IMR-90 (cell line): ENCODE measurements at regions not wholly inside any gene's neighbourhood (a gene's known extent, or its start where the extent isn't known, plus 50 kb on each side); places are given as distances from the start of the nearest gene placed in this dataset.

ENCODE experiments used
- ATAC-seq: fragments of 200-7000 bp; cut with Tn5 transposase; 2 replicates; pipeline ENCODE4 v1.9.1; 2020; ENCODE audit warnings: low read depth, mild to moderate bottlenecking, moderate library complexity
- BruUV-seq: library from RNA; stranded (reverse); fragments of 400-500 nt; replicated peaks from 2 replicates; lab custom pipeline; 2021; lab: Mats Ljungman, UMichigan
- CTCF ChIA-PET: fragments of 300-600 bp; formaldehyde crosslinking; extraction: SDS; loops from one replicate; lab custom pipeline; 2021; ENCODE audit warnings: antibody characterized with exemption; lab: Yijun Ruan, JAX
- POLR2A ChIA-PET: fragments of 300-600 bp; sonication (Branson Sonifier 250); formaldehyde crosslinking; loops from one replicate; lab custom pipeline; 2022; ENCODE audit warnings: antibody characterized with exemption; ENCODE audit not compliant: unreplicated experiment; lab: Charles Lee
- DNase-seq: peaks from one replicate; pipeline ENCODE4 v3.0.0; 2013
- H2AFZ ChIP-seq: replicated peaks from 2 replicates; pipeline ENCODE3; 2013; ENCODE audit warnings: low read length, mild to moderate bottlenecking; ENCODE audit not compliant: poor library complexity
- H2AK5ac ChIP-seq: 2 replicates; pipeline ENCODE4 v1.6.1; 2013; ENCODE audit warnings: low read depth, low read length, inconsistent platforms
- H2AK9ac ChIP-seq: replicated peaks from 2 replicates; pipeline ENCODE3; 2013; ENCODE audit warnings: mild to moderate bottlenecking, low read depth, low read length, moderate library complexity; ENCODE audit not compliant: poor library complexity
- H2BK120ac ChIP-seq: 2 replicates; pipeline ENCODE4 v1.6.1; 2013; ENCODE audit warnings: low read depth, low read length, inconsistent platforms
- H2BK15ac ChIP-seq: 3 replicates; pipeline ENCODE4 v1.6.1; 2013; ENCODE audit warnings: low read depth, low read length, inconsistent platforms
- H2BK20ac ChIP-seq: 2 replicates; pipeline ENCODE4 v1.6.1; 2013; ENCODE audit warnings: low read depth, mild to moderate bottlenecking, inconsistent platforms, low read length, moderate library complexity
- H2BK5ac ChIP-seq: 2 replicates; pipeline ENCODE4 v1.6.1; 2013; ENCODE audit warnings: mild to moderate bottlenecking, low read depth, low read length, inconsistent platforms; ENCODE audit not compliant: poor library complexity, severe bottlenecking
- H3K14ac ChIP-seq: replicated peaks from 2 replicates; pipeline ENCODE4 v1.6.1; 2013; ENCODE audit warnings: low read depth, low read length, inconsistent platforms
- H3K18ac ChIP-seq: 2 replicates; pipeline ENCODE4 v1.6.1; 2013; ENCODE audit warnings: low read depth, low read length, control low read depth
- H3K23ac ChIP-seq: 2 replicates; pipeline ENCODE4 v1.6.1; 2013; ENCODE audit warnings: low read depth, low read length, inconsistent platforms
- H3K27ac ChIP-seq: 2 replicates; pipeline ENCODE4 v1.5.1; 2013; ENCODE audit warnings: mild to moderate bottlenecking, control low read depth, low read length; ENCODE audit not compliant: insufficient read depth
- H3K27me3 ChIP-seq: 2 replicates; pipeline ENCODE4 v1.6.1; 2013; ENCODE audit warnings: low read length; ENCODE audit not compliant: control insufficient read depth, insufficient read depth
- H3K36me3 ChIP-seq: 2 replicates; pipeline ENCODE4 v1.6.1; 2013; ENCODE audit warnings: low read length, mixed read lengths; ENCODE audit not compliant: control insufficient read depth, insufficient read depth
- H3K4ac ChIP-seq: 2 replicates; pipeline ENCODE4 v1.6.1; 2013; ENCODE audit warnings: low read depth, low read length, inconsistent platforms
- H3K4me1 ChIP-seq: 2 replicates; pipeline ENCODE4 v1.6.1; 2013; ENCODE audit warnings: low read length, mixed read lengths; ENCODE audit not compliant: control insufficient read depth, insufficient read depth
- H3K4me2 ChIP-seq: 2 replicates; pipeline ENCODE4 v1.6.1; 2013; ENCODE audit warnings: low read depth, mild to moderate bottlenecking, control low read depth, low read length, moderate library complexity
- H3K4me3 ChIP-seq: 2 replicates; pipeline ENCODE4 v1.5.1; 2013; ENCODE audit warnings: low read depth, mild to moderate bottlenecking, control low read depth, low read length, moderate library complexity; ENCODE audit not compliant: insufficient read depth
- H3K56ac ChIP-seq: 2 replicates; pipeline ENCODE4 v1.6.1; 2013; ENCODE audit warnings: low read length, inconsistent platforms; ENCODE audit not compliant: insufficient read depth; ENCODE audit errors: extremely low read depth
- H3K79me1 ChIP-seq, 2 experiments: 2 replicates each; pipeline ENCODE4 v1.6.1; 2013; ENCODE audit warnings: low read length in 2 of 2, inconsistent platforms in 1 of 2, low read depth in 1 of 2
- H3K9ac ChIP-seq: 2 replicates; pipeline ENCODE4 v1.6.1; 2013; ENCODE audit warnings: low read depth, low read length, control low read depth
- H3K9me1 ChIP-seq: 2 replicates; pipeline ENCODE4 v1.6.1; 2013; ENCODE audit warnings: low read length, inconsistent platforms; ENCODE audit not compliant: insufficient read depth
- H3K9me3 ChIP-seq: 2 replicates; pipeline ENCODE4 v1.6.1; 2013; ENCODE audit warnings: low read length; ENCODE audit not compliant: control insufficient read depth, insufficient read depth
- H4K20me1 ChIP-seq: 2 replicates; pipeline ENCODE4 v1.6.1; 2013; ENCODE audit warnings: low read length, inconsistent platforms; ENCODE audit not compliant: insufficient read depth
- H4K5ac ChIP-seq: 2 replicates; pipeline ENCODE4 v1.6.1; 2013; ENCODE audit warnings: mild to moderate bottlenecking, low read depth, low read length, control low read depth
- H4K8ac ChIP-seq, 2 experiments: 2 replicates each; pipeline ENCODE4 v1.6.1; 2013; ENCODE audit warnings: low read depth in 2 of 2, low read length in 2 of 2, control low read depth in 1 of 2, inconsistent platforms in 1 of 2
- H4K91ac ChIP-seq: 2 replicates; pipeline ENCODE4 v1.6.1; 2013; ENCODE audit warnings: low read depth, low read length, inconsistent platforms; ENCODE audit not compliant: insufficient read depth
- BHLHE40 ChIP-seq: fragments of 150-350 bp; IDR thresholded peaks from 2 replicates; pipeline ENCODE4 v1.6.1; 2016; ENCODE audit warnings: mild to moderate bottlenecking, low read depth, low read length
- CEBPB ChIP-seq: IDR thresholded peaks from 2 replicates; pipeline ENCODE4 v1.6.1; 2012; ENCODE audit warnings: low read depth, low read length, improper control_type of control experiment
- ELK1 ChIP-seq: fragments of 150-350 bp; IDR thresholded peaks from 2 replicates; pipeline ENCODE4 v1.6.1; 2016; ENCODE audit warnings: low read depth, mild to moderate bottlenecking, low read length, moderate library complexity, borderline replicate concordance
- FOS ChIP-seq: fragments of 150-350 bp; IDR thresholded peaks from 2 replicates; pipeline ENCODE4 v1.6.1; 2016; ENCODE audit warnings: low read depth, low read length
- MAZ ChIP-seq: IDR thresholded peaks from 2 replicates; pipeline ENCODE4 v1.6.1; 2012; ENCODE audit warnings: low read depth, mild to moderate bottlenecking, low read length, improper control_type of control experiment, moderate library complexity, borderline replicate concordance
- POLR2A ChIP-seq: IDR thresholded peaks from 2 replicates; pipeline ENCODE4 v1.6.1; 2012; ENCODE audit warnings: mild to moderate bottlenecking, low read depth, low read length
- USF2 ChIP-seq: fragments of 150-350 bp; IDR thresholded peaks from 2 replicates; pipeline ENCODE4 v1.6.1; 2017; ENCODE audit warnings: mild to moderate bottlenecking, antibody characterized with exemption, low read length, low read depth
- WGBS, 2 experiments: methylation state at CpG; one replicate each; pipeline versions ENCODE4 v1.1.5 to v1.1.7; 2013; ENCODE audit warnings: missing lambda C conversion rate in 2 of 2; ENCODE audit not compliant: insufficient read length in 1 of 2; ENCODE audit errors: extremely low coverage in 2 of 2; 5-methylcytosine and 5-hydroxymethylcytosine counted together
- dilution Hi-C: fragments of 300-500 bp; cut with HindIII; formaldehyde crosslinking; loops from one replicate; pipeline ENCODE4 v1.14.3; 2018; ENCODE audit warnings: low sequenced_read_pairs; ENCODE audit not compliant: unreplicated experiment
- in situ Hi-C: fragments of 300-500 bp; cut with MboI; formaldehyde crosslinking; loops from 3 replicates; pipeline ENCODE4 v1.14.3; 2019; ENCODE audit warnings: low sequenced_read_pairs, inconsistent platforms, mixed read lengths
- intact Hi-C: fragments of 100-400 bp; cut with micrococcal nuclease; formaldehyde crosslinking; loops from 2 replicates; pipeline ENCODE4 v1.10.0; 2022

DNA sequence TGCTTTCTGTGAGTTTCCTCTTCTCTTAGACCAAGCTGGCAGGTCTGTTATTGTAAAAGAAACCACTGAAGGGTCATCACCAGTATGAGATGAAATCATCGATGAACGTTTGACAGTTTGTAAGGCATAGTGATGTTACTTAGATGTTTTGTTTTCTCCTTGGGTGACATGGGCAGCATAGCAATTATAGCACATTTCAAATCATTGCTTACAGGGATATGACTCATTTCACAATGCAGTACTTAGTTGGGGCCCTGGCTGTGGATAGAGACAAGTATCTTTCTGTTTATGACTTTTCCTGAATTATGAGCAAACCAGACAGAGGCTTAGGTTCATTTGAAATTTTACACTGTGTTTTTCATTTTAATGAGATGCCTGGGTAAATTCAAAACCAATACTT is 313.0 kb downstream of the RWDD3 start:
- Histone ChIP-seq H3K4me3 (no peak overlapping the region), H3K14ac (no peak overlapping the region), H3K9me3 (no peaks in the 10 kb centered on the region), H3K27me3 (no peaks in the 10 kb centered on the region), H3K18ac (no peak overlapping the region), H4K20me1 (no peaks in the 10 kb centered on the region), H2BK15ac (no peak overlapping the region), H3K4me2 (no peak overlapping the region), H3K4ac (no peak overlapping the region), H2BK120ac (no peak overlapping the region), H4K91ac (no peak overlapping the region), H3K79me1 (no peaks in the 10 kb centered on the region), H3K36me3 (no peaks in the 10 kb centered on the region), H4K8ac (no peak overlapping the region), H2AFZ (no peak overlapping the region), H3K9ac (no peak overlapping the region), H2BK20ac (no peak overlapping the region), H3K23ac (no peak overlapping the region), H3K4me1 (no peaks in the 10 kb centered on the region), H3K56ac (no peak overlapping the region), H2AK9ac (no peak overlapping the region), H2BK5ac (no peak overlapping the region), H4K5ac (no peak overlapping the region), H3K9me1 (no peaks in the 10 kb centered on the region), H3K27ac (no peak overlapping the region), H2AK5ac (no peak overlapping the region)
- POLR2A ChIA-PET: no interaction called here
- no TSS peak for BruUV-seq
- intact Hi-C loops: no loop called here
- in situ Hi-C loops: no loop called here
- no peak for TF ChIP-seq BHLHE40
- TF ChIP-seq FOS: no peak
- TF ChIP-seq CEBPB: no peak
- no peak for TF ChIP-seq ELK1
- no peak for TF ChIP-seq MAZ
- TF ChIP-seq USF2: no peak
- no peak for TF ChIP-seq POLR2A
- CTCF ChIA-PET: no interaction called here
- ATAC-seq: no peak
- DNase-seq: no peak
- dilution Hi-C loops: no loop called here
- no CpG with 5 or more reads among the region's 2 CpGs for WGBS, 2 experiments
